GM12878 (cell line): ENCODE measurements at regions not wholly inside any gene's neighbourhood (a gene's known extent, or its start where the extent isn't known, plus 50 kb on each side); places are given as distances from the start of the nearest gene placed in this dataset.

Experiments used
- ATAC-seq: fragments of 200-7000 bp; cut with Tn5 transposase; 3 replicates; pipeline ENCODE4 v1.9.1; 2020; ENCODE audit warnings: mild to moderate bottlenecking, moderate library complexity
- BruUV-seq: library from RNA; stranded (reverse); fragments of 400-500 nt; replicated peaks from 2 replicates; lab custom pipeline; 2021; lab: Mats Ljungman, UMichigan
- CTCF ChIA-PET: fragments of 300-600 bp; sonication (Branson Sonifier 250); formaldehyde crosslinking; extraction: SDS; loops from one replicate; lab custom pipeline; 2021; ENCODE audit warnings: inconsistent platforms; lab: Yijun Ruan, JAX
- POLR2A ChIA-PET: fragments of 350-600 bp; formaldehyde crosslinking; extraction: SDS; loops from one replicate; lab custom pipeline; 2021; ENCODE audit warnings: inconsistent platforms; lab: Charles Lee
- RAD21 ChIA-PET: fragments of 300-600 bp; sonication (Branson Sonifier 250); formaldehyde crosslinking; loops from one replicate; lab custom pipeline; 2023; ENCODE audit warnings: antibody characterized with exemption; ENCODE audit not compliant: unreplicated experiment; lab: Charles Lee
- SMC1A ChIA-PET: fragments of 300-600 bp; sonication (Branson Sonifier 250); formaldehyde crosslinking; loops from one replicate; lab custom pipeline; 2023; ENCODE audit not compliant: unreplicated experiment, uncharacterized antibody; lab: Charles Lee
- DNase-seq: peaks from one replicate; pipeline ENCODE4 v3.0.0-alpha.2; 2011; ENCODE audit warnings: low read depth, low spot score
- FAIRE-seq: peaks from 3 replicates; lab custom pipeline; 2011; peaks lifted over from hg19 to GRCh38; lab: Jason Lieb, UNC
- H2AFZ ChIP-seq: 2 replicates; pipeline ENCODE4 v1.6.0; 2011; ENCODE audit warnings: low read depth, low read length, control low read depth; ENCODE audit not compliant: control insufficient read depth
- H3K27ac ChIP-seq: 2 replicates; pipeline ENCODE4 v1.5.1; 2011; ENCODE audit warnings: control low read depth; ENCODE audit not compliant: control insufficient read depth, insufficient read depth
- H3K27me3 ChIP-seq, 2 experiments: replicated peaks in 1 of 2; 2 replicates each; pipeline versions ENCODE4 v1.6.0 to v1.6.1; 2011; ENCODE audit warnings: low read length in 1 of 2; ENCODE audit not compliant: control insufficient read depth in 2 of 2, insufficient read depth in 2 of 2
- H3K36me3 ChIP-seq, 2 experiments: 2 replicates each; pipeline ENCODE4 v1.5.1; 2011; ENCODE audit warnings: low read length in 1 of 2; ENCODE audit not compliant: control insufficient read depth in 2 of 2, insufficient read depth in 2 of 2
- H3K4me1 ChIP-seq: 2 replicates; pipeline ENCODE4 v1.6.1; 2011; ENCODE audit warnings: mild to moderate bottlenecking, low read length, moderate library complexity, mixed read lengths; ENCODE audit not compliant: control insufficient read depth, insufficient read depth
- H3K4me2 ChIP-seq: 2 replicates; pipeline ENCODE4 v1.6.0; 2011; ENCODE audit warnings: control low read depth; ENCODE audit not compliant: control insufficient read depth, insufficient read depth
- H3K4me3 ChIP-seq: fragments of 200-600 bp; sonication (generic); 2 replicates; pipeline ENCODE4 v1.5.1; 2016
- H3K79me2 ChIP-seq: 2 replicates; pipeline ENCODE4 v1.6.0; 2011; ENCODE audit warnings: low read length; ENCODE audit not compliant: control insufficient read depth, insufficient read depth
- H3K9ac ChIP-seq: 2 replicates; pipeline ENCODE4 v1.8.0; 2011; ENCODE audit warnings: low read length, control low read depth, mixed read lengths; ENCODE audit not compliant: control insufficient read depth, insufficient read depth
- H3K9me3 ChIP-seq: replicated peaks from 3 replicates; pipeline ENCODE4 v1.5.1; 2011; ENCODE audit warnings: mild to moderate bottlenecking, low read length; ENCODE audit not compliant: control insufficient read depth, insufficient read depth
- H4K20me1 ChIP-seq: 2 replicates; pipeline ENCODE4 v1.6.0; 2011; ENCODE audit not compliant: control insufficient read depth, insufficient read depth
- JUND ChIP-seq: IDR thresholded peaks from 2 replicates; pipeline ENCODE4 v1.6.1; 2012; ENCODE audit warnings: low read depth, mild to moderate bottlenecking, low read length, improper control_type of control experiment, moderate library complexity
- KAT2A ChIP-seq: conservative IDR thresholded peaks from 2 replicates; pipeline ENCODE4 v1.6.1; 2011; ENCODE audit warnings: low read depth, low read length; ENCODE audit not compliant: control insufficient read depth
- NBN ChIP-seq: fragments of 450-650 bp; IDR thresholded peaks from 2 replicates; pipeline ENCODE4 v1.6.1; 2016
- RELA ChIP-seq: fragments of 450-650 bp; IDR thresholded peaks from 2 replicates; pipeline ENCODE4 v1.8.0; 2014; ENCODE audit warnings: borderline replicate concordance; ENCODE audit not compliant: partially characterized antibody
- RFX5 ChIP-seq: IDR thresholded peaks from 2 replicates; pipeline ENCODE4 v1.6.1; 2011; ENCODE audit warnings: low read depth, low read length, improper control_type of control experiment
- RUNX3 ChIP-seq: IDR thresholded peaks from 2 replicates; pipeline ENCODE4 v1.6.1; 2012; ENCODE audit warnings: low read length, inconsistent platforms
- SIX5 ChIP-seq: IDR thresholded peaks from 2 replicates; pipeline ENCODE4 v1.6.1; 2011; ENCODE audit warnings: mild to moderate bottlenecking, low read depth, low read length, moderate library complexity; ENCODE audit not compliant: severe bottlenecking
- YY1 ChIP-seq: IDR thresholded peaks from 2 replicates; pipeline ENCODE4 v1.6.1; 2011; ENCODE audit warnings: low read depth, mild to moderate bottlenecking, low read length
- ZZZ3 ChIP-seq: IDR thresholded peaks from 2 replicates; pipeline ENCODE4 v1.6.1; 2011; ENCODE audit warnings: low read depth; ENCODE audit not compliant: control insufficient read depth, insufficient read length
- WGBS: methylation state at CpG from one replicate; pipeline ENCODE4 v1.1.6; 2016; ENCODE audit warnings: low lambda C conversion rate; ENCODE audit not compliant: insufficient replicate concordance, insufficient coverage; ENCODE audit errors: missing lambda C conversion rate; 5-methylcytosine and 5-hydroxymethylcytosine counted together
- in situ Hi-C: fragments of 300-500 bp; cut with MboI; formaldehyde crosslinking; loops from 9 replicates; pipeline ENCODE4 v1.14.3; 2018; ENCODE audit warnings: mixed read lengths
- intact Hi-C: fragments of 100-400 bp; cut with micrococcal nuclease; formaldehyde crosslinking; loops from one replicate; pipeline ENCODE4 v1.14.2; 2022; ENCODE audit not compliant: unreplicated experiment
- TF ChIP-seq, protein P1 (sequence below): fragments of 450-650 bp; formaldehyde crosslinking; IDR thresholded peaks from 2 replicates; pipeline ENCODE4 v1.5.0; 2022; ENCODE audit warnings: mild to moderate bottlenecking, missing genetic modification characterization
- TF ChIP-seq, protein P2 (sequence below): fragments of 450-650 bp; IDR thresholded peaks from 2 replicates; pipeline ENCODE4 v1.6.1; 2014; ENCODE audit warnings: mild to moderate bottlenecking

DNA sequence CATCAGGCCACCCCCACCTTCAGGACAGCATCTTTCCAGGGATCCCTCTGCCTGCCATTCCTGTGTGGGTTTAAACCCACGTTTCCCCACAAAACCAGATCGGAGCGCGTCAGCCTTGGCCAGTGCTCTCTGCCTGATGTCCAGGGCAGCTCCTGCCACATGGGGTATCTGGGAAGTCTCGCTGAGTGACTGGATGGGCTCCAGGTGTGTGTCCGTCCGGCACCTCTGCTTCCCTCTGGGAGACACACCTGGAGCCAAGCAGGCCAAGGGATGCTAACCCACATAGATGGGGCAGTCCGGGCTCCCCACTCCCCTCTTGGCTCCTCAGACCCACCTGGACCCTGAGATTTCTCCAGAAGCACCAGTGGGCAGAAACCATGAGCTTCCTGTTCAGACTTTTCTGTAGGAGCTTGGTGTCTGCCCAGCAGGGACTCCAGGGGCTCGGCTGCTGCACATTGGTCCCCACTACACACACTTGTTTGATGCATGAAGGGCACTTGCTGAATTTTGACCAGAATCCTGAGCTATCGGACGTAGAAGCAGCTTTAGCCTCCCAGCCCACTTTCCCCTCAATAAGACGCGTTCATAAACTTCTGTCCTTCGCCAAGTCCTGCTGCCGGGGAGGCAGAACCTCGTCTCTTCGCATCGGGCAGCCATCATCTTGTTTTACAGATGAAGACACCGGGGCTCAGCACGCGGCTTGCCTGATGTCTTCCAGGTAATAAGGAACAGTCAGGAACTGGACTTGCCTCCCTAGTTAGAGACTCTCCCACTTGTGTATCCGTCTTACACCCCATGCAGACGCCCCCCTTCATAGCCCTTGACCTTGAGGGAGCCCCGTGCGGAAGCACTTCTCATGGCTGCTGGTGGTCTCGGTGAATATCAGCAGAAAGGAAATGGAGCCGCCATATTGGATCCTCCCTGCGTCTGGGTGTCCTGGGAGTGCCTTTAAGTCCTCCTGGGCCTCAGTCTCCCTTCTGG is 91.6 kb upstream of the ZNF469 start:
- H3K4me2 ChIP-seq = no peak overlapping the region
- no peak for ATAC-seq
- no peak overlapping the region for H2AFZ ChIP-seq

DNA sequence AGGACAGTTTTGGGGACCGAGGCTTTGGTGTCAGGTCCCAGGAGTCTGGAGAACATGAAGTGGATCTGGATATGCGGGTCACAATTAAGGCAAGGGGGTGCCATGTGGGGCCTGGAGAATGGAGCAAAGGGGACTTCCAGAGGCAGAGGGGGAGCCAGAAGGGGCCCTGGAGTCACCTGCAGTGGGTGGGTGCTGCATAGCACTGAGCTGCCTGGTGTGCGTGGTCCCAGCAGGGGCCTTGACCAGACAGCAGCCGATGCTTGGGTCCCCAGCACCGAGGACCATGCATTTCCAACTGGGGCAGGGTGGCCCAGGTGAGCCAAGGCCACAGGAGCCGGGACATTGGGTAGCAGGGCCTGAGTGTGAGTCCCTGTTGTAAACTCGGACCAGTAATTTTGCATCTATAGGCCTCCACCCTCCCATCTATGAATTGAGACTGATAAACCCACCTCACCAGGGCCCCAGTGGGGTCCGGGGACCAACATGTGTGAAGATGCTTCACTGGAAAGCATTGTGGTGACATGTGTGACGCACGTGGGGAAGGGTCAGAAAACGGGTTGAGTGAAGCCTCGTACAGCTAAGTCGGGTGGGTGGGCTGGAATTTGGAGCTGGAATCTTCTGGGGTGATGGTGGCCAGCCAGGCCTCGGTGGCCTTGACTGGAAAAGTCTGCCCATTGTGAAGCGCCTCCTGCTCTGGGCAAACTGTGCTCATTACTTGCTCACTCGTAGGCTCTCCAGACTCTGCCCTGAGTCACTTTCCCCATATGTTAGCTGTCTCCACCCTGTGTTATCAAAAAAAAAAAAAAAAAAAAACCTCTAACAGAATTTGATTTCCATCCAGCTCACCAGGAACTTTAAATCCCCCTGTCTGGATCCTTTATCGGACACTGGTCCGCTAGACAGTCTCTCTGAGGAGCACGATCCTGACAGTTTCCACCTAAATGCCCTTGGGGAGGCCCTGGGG is 90.5 kb upstream of the ZNF469 start:
- 35% methylated on average over 19 of the region's 19 CpGs for WGBS
- ChIA-PET SMC1A (no interaction called here), CTCF (no interaction called here), RAD21 (interaction anchor here (0.6 kb wide), 1 partner anchor 1272 kb away, joined by 4 read pairs; no protein-coding TSS in a partner anchor), POLR2A (no interaction called here)
- Histone ChIP-seq H3K4me1 (no peaks in the 10 kb centered on the region), H3K9ac (no peak overlapping the region), H3K4me2 (no peak overlapping the region), H3K27ac (no peak overlapping the region), H3K27me3 (no peaks in the 10 kb centered on the region), H3K9me3 (peaks cover 1% of the 10 kb centered on the region; the same call in 1 of the 3 replicates), H3K36me3 (no peaks in the 10 kb centered on the region), H3K4me3 (no peak overlapping the region), H3K79me2 (no peaks in the 10 kb centered on the region), H4K20me1 (no peaks in the 10 kb centered on the region), H2AFZ (no peak overlapping the region)
- BruUV-seq = no TSS peak
- intact Hi-C loops (no loop called here), in situ Hi-C loops (no loop called here)
- no peak for DNase-seq
- no peak for FAIRE-seq
- ATAC-seq = no peak
- TF ChIP-seq YY1 (no peak), NBN (no peak), SIX5 (no peak), RELA (no peak), RUNX3 (no peak), KAT2A (no peak)
- TF ChIP-seq, protein P1, sequence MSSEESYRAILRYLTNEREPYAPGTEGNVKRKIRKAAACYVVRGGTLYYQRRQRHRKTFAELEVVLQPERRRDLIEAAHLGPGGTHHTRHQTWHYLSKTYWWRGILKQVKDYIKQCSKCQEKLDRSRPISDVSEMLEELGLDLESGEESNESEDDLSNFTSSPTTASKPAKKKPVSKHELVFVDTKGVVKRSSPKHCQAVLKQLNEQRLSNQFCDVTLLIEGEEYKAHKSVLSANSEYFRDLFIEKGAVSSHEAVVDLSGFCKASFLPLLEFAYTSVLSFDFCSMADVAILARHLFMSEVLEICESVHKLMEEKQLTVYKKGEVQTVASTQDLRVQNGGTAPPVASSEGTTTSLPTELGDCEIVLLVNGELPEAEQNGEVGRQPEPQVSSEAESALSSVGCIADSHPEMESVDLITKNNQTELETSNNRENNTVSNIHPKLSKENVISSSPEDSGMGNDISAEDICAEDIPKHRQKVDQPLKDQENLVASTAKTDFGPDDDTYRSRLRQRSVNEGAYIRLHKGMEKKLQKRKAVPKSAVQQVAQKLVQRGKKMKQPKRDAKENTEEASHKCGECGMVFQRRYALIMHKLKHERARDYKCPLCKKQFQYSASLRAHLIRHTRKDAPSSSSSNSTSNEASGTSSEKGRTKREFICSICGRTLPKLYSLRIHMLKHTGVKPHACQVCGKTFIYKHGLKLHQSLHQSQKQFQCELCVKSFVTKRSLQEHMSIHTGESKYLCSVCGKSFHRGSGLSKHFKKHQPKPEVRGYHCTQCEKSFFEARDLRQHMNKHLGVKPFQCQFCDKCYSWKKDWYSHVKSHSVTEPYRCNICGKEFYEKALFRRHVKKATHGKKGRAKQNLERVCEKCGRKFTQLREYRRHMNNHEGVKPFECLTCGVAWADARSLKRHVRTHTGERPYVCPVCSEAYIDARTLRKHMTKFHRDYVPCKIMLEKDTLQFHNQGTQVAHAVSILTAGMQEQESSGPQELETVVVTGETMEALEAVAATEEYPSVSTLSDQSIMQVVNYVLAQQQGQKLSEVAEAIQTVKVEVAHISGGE (CRISPR knock-in tag) = no peak
- TF ChIP-seq, protein P2, sequence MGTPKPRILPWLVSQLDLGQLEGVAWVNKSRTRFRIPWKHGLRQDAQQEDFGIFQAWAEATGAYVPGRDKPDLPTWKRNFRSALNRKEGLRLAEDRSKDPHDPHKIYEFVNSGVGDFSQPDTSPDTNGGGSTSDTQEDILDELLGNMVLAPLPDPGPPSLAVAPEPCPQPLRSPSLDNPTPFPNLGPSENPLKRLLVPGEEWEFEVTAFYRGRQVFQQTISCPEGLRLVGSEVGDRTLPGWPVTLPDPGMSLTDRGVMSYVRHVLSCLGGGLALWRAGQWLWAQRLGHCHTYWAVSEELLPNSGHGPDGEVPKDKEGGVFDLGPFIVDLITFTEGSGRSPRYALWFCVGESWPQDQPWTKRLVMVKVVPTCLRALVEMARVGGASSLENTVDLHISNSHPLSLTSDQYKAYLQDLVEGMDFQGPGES = no peak

More for the DNA sequence above, 91.6 kb upstream of the ZNF469 start:
- no peak overlapping the region for H3K9ac ChIP-seq
- H4K20me1 ChIP-seq = no peaks in the 10 kb centered on the region
- POLR2A ChIA-PET = no interaction called here
- DNase-seq = no peak
- no peaks in the 10 kb centered on the region for H3K27me3 ChIP-seq
- no peak for TF ChIP-seq RFX5
- no peak for TF ChIP-seq ZZZ3
- no peak for TF ChIP-seq JUND
- TF ChIP-seq, all 136 proteins: peak for 0
- ChIA-PET CTCF (no interaction called here), SMC1A (no interaction called here), RAD21 (no interaction called here)
- no peak overlapping the region for H3K4me3 ChIP-seq
- no peak overlapping the region for H3K27ac ChIP-seq
- peaks cover 4% of the 10 kb centered on the region; the same call in 1 of the 3 replicates for H3K9me3 ChIP-seq
- in situ Hi-C loops (no loop called here), intact Hi-C loops (no loop called here)
- H3K4me1 ChIP-seq = no peaks in the 10 kb centered on the region
- WGBS = 54% methylated on average over 28 of the region's 28 CpGs
- H3K36me3 ChIP-seq = no peaks in the 10 kb centered on the region
- FAIRE-seq = no peak
- BruUV-seq = no TSS peak
- no peaks in the 10 kb centered on the region for H3K79me2 ChIP-seq
